B cell (primary cell): ENCODE measurements at regions not wholly inside any gene's neighbourhood (a gene's known extent, or its start where the extent isn't known, plus 50 kb on each side); places are given as distances from the start of the nearest gene placed in this dataset.

Experiments
- ATAC-seq: fragments of 200-7000 bp; cut with Tn5 transposase; one replicate; pipeline ENCODE4 v1.10.0; 2021; ENCODE audit warnings: low read depth, mild to moderate bottlenecking, moderate number of reproducible peaks, moderate library complexity
- CTCF ChIA-PET: fragments of 350-600 bp; sonication (Branson Sonifier 250); formaldehyde crosslinking; loops from one replicate; lab custom pipeline; 2021; ENCODE audit warnings: antibody characterized with exemption, inconsistent platforms; lab: Charles Lee
- POLR2A ChIA-PET: fragments of 350-600 bp; sonication (Branson Sonifier 250); formaldehyde crosslinking; loops from one replicate; lab custom pipeline; 2021; ENCODE audit warnings: antibody characterized with exemption; lab: Charles Lee
- DNase-seq: peaks from one replicate; pipeline ENCODE4 v3.0.0; 2013
- H2AFZ ChIP-seq: 2 replicates; pipeline ENCODE4 v1.6.1; 2012; ENCODE audit warnings: mild to moderate bottlenecking, low read depth, low read length; ENCODE audit not compliant: insufficient read depth, poor library complexity, severe bottlenecking
- H3K27ac ChIP-seq, 2 donors: 1 replicate in 1 of 2; 2 replicates in 1 of 2; pipeline ENCODE4 v1.5.1; 2012 to 2013; ENCODE audit warnings: low read length in 2 of 2, mild to moderate bottlenecking in 2 of 2, moderate library complexity in 1 of 2
- H3K27me3 ChIP-seq, 4 experiments: fragments of 200-600 bp in 1 of 4; sonication (generic) in 1 of 4; replicated peaks in 1 of 4; 1 replicate in 2 of 4; 2 replicates in 2 of 4; pipeline versions ENCODE4 v1.6.1 to v1.7.0; 2013 to 2016; ENCODE audit warnings: low read length in 3 of 4, mild to moderate bottlenecking in 2 of 4, mixed read lengths in 1 of 4, moderate library complexity in 1 of 4; ENCODE audit not compliant: insufficient read depth in 4 of 4, control insufficient read depth in 3 of 4; ENCODE audit errors: control extremely low read depth in 1 of 4
- H3K36me3 ChIP-seq, 2 experiments: replicated peaks in 1 of 2; 1 replicate in 1 of 2; 2 replicates in 1 of 2; pipeline versions ENCODE4 v1.6.1 to v1.7.1; 2013; ENCODE audit warnings: low read length in 1 of 2; ENCODE audit not compliant: insufficient read depth in 2 of 2, control insufficient read depth in 1 of 2; ENCODE audit errors: control extremely low read depth in 1 of 2, extremely low read depth in 1 of 2
- H3K4me1 ChIP-seq, 2 donors: fragments of 200-600 bp in 1 of 2; sonication (generic) in 1 of 2; 1 replicate in 1 of 2; 2 replicates in 1 of 2; pipeline versions ENCODE4 v1.5.1 to v1.6.1; 2013 to 2017; ENCODE audit warnings: low read length in 2 of 2; ENCODE audit not compliant: control insufficient read depth in 2 of 2, insufficient read depth in 2 of 2
- H3K4me2 ChIP-seq: replicated peaks from 2 replicates; pipeline ENCODE3; 2012; ENCODE audit warnings: mild to moderate bottlenecking, low read depth, low read length; ENCODE audit not compliant: poor library complexity, severe bottlenecking
- H3K4me3 ChIP-seq, 5 experiments: fragments of 200-600 bp in 1 of 5; sonication (generic) in 1 of 5; 1 replicate in 3 of 5; 2 replicates in 2 of 5; pipeline versions ENCODE4 v1.5.1 to v1.7.0; 2011 to 2016; ENCODE audit warnings: low read length in 4 of 5, mild to moderate bottlenecking in 4 of 5, low read depth in 2 of 5, control low read depth in 1 of 5, moderate library complexity in 1 of 5; ENCODE audit not compliant: insufficient read depth in 1 of 5; ENCODE audit errors: control extremely low read depth in 1 of 5, extremely low read depth in 1 of 5
- H3K79me2 ChIP-seq: fragments of 200-600 bp; sonication (generic); one replicate; pipeline ENCODE4 v1.6.0; 2016; ENCODE audit warnings: low read length; ENCODE audit not compliant: control insufficient read depth, insufficient read depth
- H3K9ac ChIP-seq: fragments of 200-600 bp; sonication (generic); 2 replicates; pipeline ENCODE4 v1.6.1; 2017; ENCODE audit warnings: mild to moderate bottlenecking, low read length, moderate library complexity
- H3K9me3 ChIP-seq, 3 donors: one replicate each; pipeline versions ENCODE4 v1.6.1 to v1.7.1; 2013; ENCODE audit warnings: low read length in 2 of 3; ENCODE audit not compliant: control insufficient read depth in 2 of 3, insufficient read depth in 1 of 3; ENCODE audit errors: control extremely low read depth in 1 of 3
- H4K20me1 ChIP-seq: 2 replicates; pipeline ENCODE4 v1.6.0; 2012; ENCODE audit warnings: mild to moderate bottlenecking, low read length; ENCODE audit not compliant: insufficient read depth, control insufficient read depth, poor library complexity, severe bottlenecking
- H3K27ac Mint-ChIP-seq: one replicate; pipeline ENCODE4 v1.8.0; 2021; ENCODE audit warnings: mixed read lengths
- H3K27me3 Mint-ChIP-seq: one replicate; pipeline ENCODE4 v1.8.0; 2021; ENCODE audit warnings: mixed read lengths
- H3K4me1 Mint-ChIP-seq: one replicate; pipeline ENCODE4 v1.8.0; 2021; ENCODE audit warnings: mixed read lengths
- H3K4me3 Mint-ChIP-seq: one replicate; pipeline ENCODE4 v1.8.0; 2021; ENCODE audit warnings: mixed read lengths
- H3K9me3 Mint-ChIP-seq: one replicate; pipeline ENCODE4 v1.8.0; 2022; ENCODE audit warnings: mixed read lengths; ENCODE audit not compliant: insufficient read depth
- EZH2 ChIP-seq: IDR thresholded peaks from 2 replicates; pipeline ENCODE4 v1.6.1; 2012; ENCODE audit warnings: borderline replicate concordance, low read depth, mild to moderate bottlenecking, moderate library complexity, low read length; ENCODE audit not compliant: insufficient read depth, poor library complexity, severe bottlenecking
- WGBS: methylation state at CpG from one replicate; pipeline ENCODE4 v1.1.5; 2013; ENCODE audit warnings: missing lambda C conversion rate; ENCODE audit not compliant: insufficient coverage; 5-methylcytosine and 5-hydroxymethylcytosine counted together
- intact Hi-C: fragments of 100-400 bp; cut with micrococcal nuclease; formaldehyde crosslinking; loops from one replicate; pipeline ENCODE4 v1.10.0; 2022
- TF ChIP-seq, protein P1 (sequence below): fragments of 200-600 bp; IDR thresholded peaks from one replicate; pipeline ENCODE4 v1.8.0; 2022; ENCODE audit warnings: antibody characterized with exemption, mild to moderate bottlenecking

DNA sequence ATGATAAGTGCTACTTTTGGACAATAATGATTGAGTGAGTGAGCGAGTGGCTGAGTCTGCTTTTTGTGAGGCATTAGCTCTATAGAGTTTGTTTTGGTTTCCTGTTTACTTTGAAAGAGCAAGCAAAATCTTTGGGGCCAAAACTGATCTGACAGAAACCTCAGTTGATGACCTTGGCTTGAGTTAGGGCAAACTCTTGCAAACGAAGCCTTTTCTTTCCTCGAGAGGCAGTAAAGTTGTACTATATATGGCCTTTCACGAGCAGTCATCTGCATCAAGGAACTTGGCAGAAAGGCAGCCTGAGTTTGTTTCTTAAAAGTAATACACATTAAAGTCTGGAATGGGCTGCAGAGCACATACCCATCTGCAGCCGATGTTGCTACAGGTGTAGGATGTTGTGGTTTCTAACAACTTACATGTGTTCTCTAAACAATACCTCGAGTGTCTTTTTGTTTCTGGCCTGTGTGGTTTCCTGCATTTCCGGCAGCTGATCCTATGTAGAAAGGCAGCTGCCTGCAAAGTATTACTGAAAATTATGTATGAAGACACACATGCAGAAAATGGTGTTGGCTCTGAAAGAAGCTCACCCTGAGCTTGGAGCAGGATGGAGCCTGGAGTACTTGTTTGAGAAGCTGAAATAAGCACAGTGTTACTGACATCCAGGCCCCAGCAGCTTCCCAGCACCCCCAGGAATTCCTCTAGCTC lies 60.8 kb downstream of the FOXD1 start:
- Histone ChIP-seq H3K36me3 (no peaks in the 10 kb centered on the region), H3K4me2 (no peak overlapping the region), H3K4me1 (peaks cover 3 to 11% of the 10 kb centered on the region in 2 donors), H2AFZ (no peak overlapping the region), H4K20me1 (no peaks in the 10 kb centered on the region), H3K27me3 (peaks cover 0 to 23% (median 17%) of the 10 kb centered on the region in 4 experiments), H3K27ac (no peak overlapping the region), H3K9ac (no peak overlapping the region), H3K9me3 (peaks cover 8 to 14% (median 10%) of the 10 kb centered on the region in 3 donors), H3K79me2 (no peaks in the 10 kb centered on the region), H3K4me3 (no peak overlapping the region)
- intact Hi-C loops, result no loop called here
- H3K27ac Mint-ChIP-seq, result no peak overlapping the region
- DNase-seq, result peak; percentile 18
- H3K9me3 Mint-ChIP-seq, result peaks cover 16% of the 10 kb centered on the region
- H3K4me1 Mint-ChIP-seq, result peaks cover 6% of the 10 kb centered on the region
- ChIA-PET CTCF (no interaction called here), POLR2A (no interaction called here)
- ATAC-seq, result no peak
- peaks cover 57% of the 10 kb centered on the region for H3K27me3 Mint-ChIP-seq
- no peak overlapping the region for H3K4me3 Mint-ChIP-seq
- WGBS, result 24% methylated on average over 3 of the region's 7 CpGs
- TF ChIP-seq, protein P1, sequence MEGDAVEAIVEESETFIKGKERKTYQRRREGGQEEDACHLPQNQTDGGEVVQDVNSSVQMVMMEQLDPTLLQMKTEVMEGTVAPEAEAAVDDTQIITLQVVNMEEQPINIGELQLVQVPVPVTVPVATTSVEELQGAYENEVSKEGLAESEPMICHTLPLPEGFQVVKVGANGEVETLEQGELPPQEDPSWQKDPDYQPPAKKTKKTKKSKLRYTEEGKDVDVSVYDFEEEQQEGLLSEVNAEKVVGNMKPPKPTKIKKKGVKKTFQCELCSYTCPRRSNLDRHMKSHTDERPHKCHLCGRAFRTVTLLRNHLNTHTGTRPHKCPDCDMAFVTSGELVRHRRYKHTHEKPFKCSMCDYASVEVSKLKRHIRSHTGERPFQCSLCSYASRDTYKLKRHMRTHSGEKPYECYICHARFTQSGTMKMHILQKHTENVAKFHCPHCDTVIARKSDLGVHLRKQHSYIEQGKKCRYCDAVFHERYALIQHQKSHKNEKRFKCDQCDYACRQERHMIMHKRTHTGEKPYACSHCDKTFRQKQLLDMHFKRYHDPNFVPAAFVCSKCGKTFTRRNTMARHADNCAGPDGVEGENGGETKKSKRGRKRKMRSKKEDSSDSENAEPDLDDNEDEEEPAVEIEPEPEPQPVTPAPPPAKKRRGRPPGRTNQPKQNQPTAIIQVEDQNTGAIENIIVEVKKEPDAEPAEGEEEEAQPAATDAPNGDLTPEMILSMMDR, result no peak
- no peak for TF ChIP-seq EZH2

DNA sequence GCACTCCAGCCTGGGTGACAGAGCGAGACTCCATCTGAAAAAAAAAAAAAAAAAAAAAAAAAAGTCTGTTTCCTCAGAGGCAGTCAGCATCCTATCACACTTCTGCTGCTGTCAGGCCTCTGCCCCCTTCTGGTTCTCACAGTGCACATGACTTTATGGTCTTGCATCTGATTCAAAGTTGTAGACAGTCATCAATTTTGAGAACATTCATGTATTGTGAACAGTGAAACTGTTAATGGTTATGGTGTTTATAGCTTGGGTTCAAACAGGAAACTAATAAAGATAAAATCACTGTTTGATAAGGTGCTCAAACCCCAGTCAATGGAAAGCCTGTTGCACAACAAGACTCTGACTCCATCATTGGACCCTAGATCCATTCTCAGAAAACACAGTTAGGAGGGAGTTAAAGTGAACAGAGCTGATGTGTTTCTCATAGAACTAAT lies 61.4 kb downstream of the FOXD1 start:
- no CpG with 5 or more reads among the region's 1 CpG for WGBS
- intact Hi-C loops, result no loop called here
- ATAC-seq (no peak), DNase-seq (no peak)
- H3K36me3 ChIP-seq, result no peaks in the 10 kb centered on the region
- no peak overlapping the region for H2AFZ ChIP-seq
- TF ChIP-seq, protein P1, result no peak
- TF ChIP-seq EZH2, result no peak
- Mint-ChIP-seq H3K27me3 (peaks cover 55% of the 10 kb centered on the region), H3K9me3 (peaks cover 16% of the 10 kb centered on the region), H3K4me1 (peaks cover 6% of the 10 kb centered on the region), H3K4me3 (no peak overlapping the region), H3K27ac (no peak overlapping the region)
- H3K9ac ChIP-seq, result no peak overlapping the region
- no peaks in the 10 kb centered on the region for H3K79me2 ChIP-seq
- H3K27me3 ChIP-seq, result peaks cover 0 to 29% (median 21%) of the 10 kb centered on the region in 4 experiments
- H3K4me1 ChIP-seq, result peaks cover 4 to 11% of the 10 kb centered on the region in 2 donors
- H4K20me1 ChIP-seq, result no peaks in the 10 kb centered on the region
- no peak overlapping the region for H3K4me3 ChIP-seq
- ChIA-PET CTCF (no interaction called here), POLR2A (no interaction called here)
- no peak overlapping the region for H3K4me2 ChIP-seq
- peaks cover 10 to 14% (median 14%) of the 10 kb centered on the region in 3 donors for H3K9me3 ChIP-seq
- H3K27ac ChIP-seq, result no peak overlapping the region
